Neuronal stem cell (in vitro differentiated cells): ENCODE measurements at regions not wholly inside any gene's neighbourhood (a gene's known extent, or its start where the extent isn't known, plus 50 kb on each side); places are given as distances from the start of the nearest gene placed in this dataset.

Experiments used
- DNase-seq: peaks from one replicate; pipeline ENCODE4 v3.0.0-alpha.2; 2013; ENCODE audit warnings: low spot score
- H2AFZ ChIP-seq: one replicate; pipeline ENCODE4 v1.6.1; 2013; ENCODE audit warnings: mild to moderate bottlenecking, low read length, inconsistent platforms
- H2AK5ac ChIP-seq: 2 replicates; pipeline ENCODE4 v1.6.1; 2013; ENCODE audit warnings: low read depth, mild to moderate bottlenecking, inconsistent platforms, low read length, moderate library complexity, mixed read lengths
- H2BK120ac ChIP-seq: 2 replicates; pipeline ENCODE4 v1.6.1; 2013; ENCODE audit warnings: low read depth, mild to moderate bottlenecking, inconsistent platforms, low read length, moderate library complexity, mixed read lengths
- H2BK12ac ChIP-seq: one replicate; pipeline ENCODE4 v1.6.1; 2013; ENCODE audit warnings: low read length, inconsistent platforms
- H2BK15ac ChIP-seq: 2 replicates; pipeline ENCODE4 v1.6.1; 2013; ENCODE audit warnings: mild to moderate bottlenecking, low read length, inconsistent platforms, mixed read lengths
- H2BK5ac ChIP-seq: one replicate; pipeline ENCODE4 v1.6.1; 2013; ENCODE audit warnings: inconsistent platforms, mild to moderate bottlenecking, low read length, moderate library complexity
- H3K14ac ChIP-seq: one replicate; pipeline ENCODE4 v1.6.1; 2013; ENCODE audit warnings: low read length, inconsistent platforms
- H3K18ac ChIP-seq: 2 replicates; pipeline ENCODE4 v1.6.1; 2013; ENCODE audit warnings: low read length, inconsistent platforms
- H3K23ac ChIP-seq: 2 replicates; pipeline ENCODE4 v1.6.1; 2013; ENCODE audit warnings: low read depth, mild to moderate bottlenecking, mixed read lengths, low read length, inconsistent platforms; ENCODE audit not compliant: poor library complexity
- H3K27ac ChIP-seq: replicated peaks from 3 replicates; pipeline ENCODE4 v1.5.1; 2013; ENCODE audit warnings: low read length, inconsistent platforms
- H3K27me3 ChIP-seq, 3 experiments: 2 replicates each; pipeline ENCODE4 v1.6.1; 2013; ENCODE audit warnings: low read length in 3 of 3, mild to moderate bottlenecking in 2 of 3, inconsistent platforms in 1 of 3, low read depth in 1 of 3, mixed read lengths in 1 of 3, moderate library complexity in 1 of 3; ENCODE audit not compliant: control insufficient read depth in 3 of 3, insufficient read depth in 3 of 3
- H3K36me3 ChIP-seq, 2 donors: replicated peaks in 1 of 2; 2 replicates each; pipeline ENCODE4 v1.6.1; 2013; ENCODE audit warnings: low read length in 2 of 2; ENCODE audit not compliant: control insufficient read depth in 2 of 2, insufficient read depth in 2 of 2
- H3K4ac ChIP-seq: 2 replicates; pipeline ENCODE4 v1.6.1; 2013; ENCODE audit warnings: inconsistent platforms, mild to moderate bottlenecking, low read length, moderate library complexity
- H3K4me1 ChIP-seq, 2 donors: 1 replicate in 1 of 2; 2 replicates in 1 of 2; pipeline ENCODE4 v1.6.1; 2013; ENCODE audit warnings: low read length in 2 of 2, low read depth in 1 of 2; ENCODE audit not compliant: control insufficient read depth in 2 of 2, insufficient read depth in 1 of 2
- H3K4me2 ChIP-seq: one replicate; pipeline ENCODE4 v1.6.1; 2013; ENCODE audit warnings: mild to moderate bottlenecking, low read length, inconsistent platforms; ENCODE audit not compliant: insufficient read depth, poor library complexity, severe bottlenecking
- H3K4me3 ChIP-seq, 2 donors: 2 replicates each; pipeline ENCODE4 v1.5.1; 2013; ENCODE audit warnings: low read length in 2 of 2, mild to moderate bottlenecking in 2 of 2, inconsistent platforms in 1 of 2, moderate library complexity in 1 of 2
- H3K79me1 ChIP-seq: one replicate; pipeline ENCODE4 v1.6.1; 2013; ENCODE audit warnings: low read depth, mild to moderate bottlenecking, inconsistent platforms, low read length, moderate library complexity
- H3K9ac ChIP-seq: one replicate; pipeline ENCODE4 v1.6.1; 2013; ENCODE audit warnings: mild to moderate bottlenecking, low read depth, low read length, inconsistent platforms; ENCODE audit not compliant: poor library complexity
- H3K9me3 ChIP-seq, 2 donors: replicated peaks in 1 of 2; 2 replicates each; pipeline versions ENCODE3 to v1.6.1; 2013; ENCODE audit warnings: low read length in 2 of 2, mild to moderate bottlenecking in 2 of 2, inconsistent platforms in 1 of 2, low read depth in 1 of 2, mixed read lengths in 1 of 2, moderate library complexity in 1 of 2; ENCODE audit not compliant: control insufficient read depth in 2 of 2, insufficient read depth in 1 of 2
- H4K8ac ChIP-seq: one replicate; pipeline ENCODE4 v1.6.1; 2013; ENCODE audit warnings: low read depth, mild to moderate bottlenecking, inconsistent platforms, low read length, moderate library complexity
- H4K91ac ChIP-seq: one replicate; pipeline ENCODE4 v1.6.1; 2013; ENCODE audit warnings: low read length, low read depth, mild to moderate bottlenecking, inconsistent platforms; ENCODE audit not compliant: poor library complexity
- WGBS, 2 donors: extraction: QIAGEN DNeasy Blood & Tissue Kit; methylation state at CpG; one replicate each; pipeline ENCODE4 v1.1.7; 2013; ENCODE audit warnings: missing lambda C conversion rate in 2 of 2, mixed read lengths in 1 of 2; ENCODE audit not compliant: insufficient read length in 2 of 2, insufficient replicate concordance in 1 of 2; ENCODE audit errors: extremely low coverage in 2 of 2; 5-methylcytosine and 5-hydroxymethylcytosine counted together

DNA sequence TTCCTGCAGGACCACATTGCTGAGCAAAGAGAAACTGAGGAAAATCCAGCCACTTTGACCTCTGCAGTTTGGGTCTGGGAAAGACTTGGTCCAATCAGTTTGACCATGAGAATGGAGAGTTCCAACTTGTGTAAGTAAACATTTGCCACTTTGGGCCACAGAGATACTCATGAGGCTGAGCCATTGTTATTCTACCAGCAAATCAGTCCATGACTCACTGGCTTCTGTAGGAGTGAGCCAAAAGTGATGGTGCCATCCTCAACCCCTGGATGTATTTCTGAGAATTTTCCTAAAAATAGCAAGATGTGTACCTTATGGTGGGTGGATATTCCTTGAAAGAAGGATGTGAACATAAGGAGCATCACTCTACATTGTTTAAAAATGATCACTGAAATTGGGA, 192.9 kb upstream of the OR4E1 start:
- H3K27ac ChIP-seq, result no peak overlapping the region
- H3K14ac ChIP-seq, result no peak overlapping the region
- no peaks in the 10 kb centered on the region for H3K27me3 ChIP-seq
- H3K23ac ChIP-seq, result no peak overlapping the region
- H2BK120ac ChIP-seq, result no peak overlapping the region
- H4K8ac ChIP-seq, result no peak overlapping the region
- no peak overlapping the region for H3K18ac ChIP-seq
- H3K9me3 ChIP-seq, result no peaks in the 10 kb centered on the region
- no peak overlapping the region for H2AK5ac ChIP-seq
- no peak overlapping the region for H3K4ac ChIP-seq
- no peak overlapping the region for H2AFZ ChIP-seq
- H3K9ac ChIP-seq, result no peak overlapping the region
- H2BK5ac ChIP-seq, result no peak overlapping the region
- no peak overlapping the region for H4K91ac ChIP-seq
- H3K4me1 ChIP-seq, result no peaks in the 10 kb centered on the region
- H3K4me2 ChIP-seq, result no peak overlapping the region
- no peaks in the 10 kb centered on the region for H3K36me3 ChIP-seq
- H3K4me3 ChIP-seq, result no peak overlapping the region
- H2BK15ac ChIP-seq, result no peak overlapping the region
- no peak overlapping the region for H2BK12ac ChIP-seq
- no peaks in the 10 kb centered on the region for H3K79me1 ChIP-seq
- no peak for DNase-seq

DNA sequence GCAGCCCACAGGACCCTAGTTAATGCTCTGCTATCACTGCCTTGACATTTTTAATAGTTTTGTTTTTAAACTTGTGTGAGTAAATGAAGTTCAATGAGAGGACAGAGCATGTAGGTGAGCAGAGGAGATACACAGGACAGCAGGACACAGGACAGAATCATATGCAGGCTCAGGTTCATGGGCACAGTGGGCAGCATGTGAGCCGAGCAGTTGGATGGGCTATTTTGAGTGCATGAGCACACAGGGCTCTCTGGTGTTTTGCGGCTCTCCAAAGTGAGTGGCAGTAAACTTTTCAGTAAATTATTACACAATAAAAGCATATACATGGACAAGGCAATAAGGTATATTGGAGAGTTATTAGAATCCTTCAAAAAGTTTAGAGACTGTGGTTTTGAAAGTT, 189.7 kb upstream of the OR4E1 start:
- Histone ChIP-seq H3K14ac (no peak overlapping the region), H3K27me3 (no peaks in the 10 kb centered on the region), H3K4me1 (no peaks in the 10 kb centered on the region), H3K79me1 (no peaks in the 10 kb centered on the region), H2AK5ac (no peak overlapping the region), H2BK12ac (no peak overlapping the region), H3K27ac (no peak overlapping the region), H3K4me2 (no peak overlapping the region), H3K18ac (no peak overlapping the region), H2BK15ac (no peak overlapping the region), H3K36me3 (no peaks in the 10 kb centered on the region), H2BK5ac (no peak overlapping the region), H4K91ac (no peak overlapping the region), H3K4me3 (no peak overlapping the region), H3K9me3 (no peaks in the 10 kb centered on the region), H3K9ac (no peak overlapping the region), H3K23ac (no peak overlapping the region), H2AFZ (no peak overlapping the region), H4K8ac (no peak overlapping the region), H2BK120ac (no peak overlapping the region), H3K4ac (no peak overlapping the region)
- DNase-seq, result no peak
- no CpG with 5 or more reads among the region's 2 CpGs for WGBS, 2 donors

DNA sequence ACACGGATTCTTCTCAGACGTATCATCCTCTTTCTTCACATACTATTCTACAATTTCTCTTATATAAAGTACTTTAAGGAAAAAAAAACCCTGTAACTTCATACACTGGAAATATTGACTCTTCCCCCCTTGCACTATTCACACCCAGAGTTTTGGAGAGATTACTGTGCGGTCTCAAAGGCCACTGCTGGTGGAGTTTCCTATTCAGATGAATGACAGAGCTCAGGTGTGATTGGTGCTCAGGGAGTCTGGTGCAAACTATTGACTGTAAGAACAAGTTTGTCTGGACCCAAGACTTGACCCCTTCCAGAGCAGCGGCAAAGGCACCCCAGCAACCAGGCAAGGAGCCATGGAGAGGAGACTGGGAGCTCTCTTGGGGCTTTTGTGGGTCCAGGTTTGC, 187.5 kb upstream of the OR4E1 start:
- H3K4me1 ChIP-seq, result no peaks in the 10 kb centered on the region
- DNase-seq, result no peak
- H3K18ac ChIP-seq, result peak overlapping the region; percentile 36
- H2BK12ac ChIP-seq, result no peak overlapping the region
- no peak overlapping the region for H2AK5ac ChIP-seq
- H3K9me3 ChIP-seq, result no peaks in the 10 kb centered on the region
- no peak overlapping the region for H3K4ac ChIP-seq
- H2BK5ac ChIP-seq, result no peak overlapping the region
- H3K79me1 ChIP-seq, result no peaks in the 10 kb centered on the region
- no peaks in the 10 kb centered on the region for H3K36me3 ChIP-seq
- H3K14ac ChIP-seq, result no peak overlapping the region
- H3K9ac ChIP-seq, result no peak overlapping the region
- H3K27ac ChIP-seq, result no peak overlapping the region
- no peak overlapping the region for H2BK15ac ChIP-seq
- no peak overlapping the region for H3K23ac ChIP-seq
- no CpG with 5 or more reads among the region's 4 CpGs for WGBS, 2 donors
- no peak overlapping the region for H3K4me3 ChIP-seq
- H4K91ac ChIP-seq, result no peak overlapping the region
- no peak overlapping the region for H4K8ac ChIP-seq
- H2AFZ ChIP-seq, result no peak overlapping the region
- H3K27me3 ChIP-seq, result no peaks in the 10 kb centered on the region
- H2BK120ac ChIP-seq, result no peak overlapping the region
- H3K4me2 ChIP-seq, result no peak overlapping the region

DNA sequence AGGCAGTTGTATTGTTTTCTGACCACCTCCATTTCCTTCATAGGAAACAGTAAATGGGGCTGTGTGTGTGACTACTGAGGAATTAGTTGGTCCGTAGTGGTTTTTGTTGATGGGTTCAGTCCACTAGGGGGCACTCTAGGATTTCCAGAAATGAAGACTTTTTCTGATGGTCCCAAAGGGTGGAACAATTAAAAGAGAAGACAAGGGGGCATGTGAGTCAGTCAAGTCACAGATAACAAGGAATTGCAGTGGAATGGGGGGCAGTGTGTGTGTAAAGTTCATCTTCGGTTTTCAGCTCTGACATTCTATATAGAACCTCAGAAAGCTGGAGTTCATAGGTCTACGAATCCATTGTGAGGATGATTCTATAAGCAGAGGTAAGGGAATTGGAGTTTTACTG, 186.6 kb upstream of the OR4E1 start:
- Histone ChIP-seq H3K4me2 (no peak overlapping the region), H3K4ac (no peak overlapping the region), H2BK5ac (no peak overlapping the region), H3K9ac (no peak overlapping the region), H2AK5ac (no peak overlapping the region), H2BK120ac (no peak overlapping the region), H3K27me3 (no peaks in the 10 kb centered on the region), H4K91ac (no peak overlapping the region), H3K4me1 (no peaks in the 10 kb centered on the region), H3K23ac (no peak overlapping the region), H3K79me1 (no peaks in the 10 kb centered on the region), H2BK12ac (no peak overlapping the region), H3K14ac (no peak overlapping the region), H3K9me3 (no peaks in the 10 kb centered on the region), H3K27ac (no peak overlapping the region), H2BK15ac (no peak overlapping the region), H4K8ac (no peak overlapping the region), H3K4me3 (no peak overlapping the region), H2AFZ (no peak overlapping the region), H3K18ac (no peak overlapping the region), H3K36me3 (no peaks in the 10 kb centered on the region)
- no CpG with 5 or more reads among the region's 3 CpGs for WGBS, 2 donors
- DNase-seq, result peak; percentile 9
